ENCODE measurements at regions not wholly inside any gene's neighbourhood (a gene's known extent, or its start where the extent isn't known, plus 50 kb on each side); places are given as distances from the start of the nearest gene placed in this dataset.

GRCh38 chr1:38135625-38136414 lies 89.2 kb upstream of the POU3F1 start (continued):
- TF ChIP-seq TCF3 (CRISPR knock-in tag; IDR thresholded peaks at IDR 0.05) (no peak), TAL1 (IDR thresholded peaks at IDR 0.05) (no peak), NUFIP1 (IDR thresholded peaks at IDR 0.05; ENCODE audit: partially characterized antibody) (no peak), ZNF780A (CRISPR knock-in tag; IDR thresholded peaks at IDR 0.05) (no peak), RAD51 (IDR thresholded peaks at IDR 0.05; ENCODE audit: borderline replicate concordance, low read depth) (no peak), ZNF717 (CRISPR knock-in tag; IDR thresholded peaks at IDR 0.05) (no peak), CTBP1 (IDR thresholded peaks at IDR 0.05; ENCODE audit: borderline replicate concordance) (no peak), PHB (CRISPR knock-in tag; IDR thresholded peaks at IDR 0.05) (no peak), ZBED1 (IDR thresholded peaks at IDR 0.05) (no peak), NFXL1 (CRISPR knock-in tag; IDR thresholded peaks at IDR 0.05) (no peak)
- TF ChIP-seq, protein P1, sequence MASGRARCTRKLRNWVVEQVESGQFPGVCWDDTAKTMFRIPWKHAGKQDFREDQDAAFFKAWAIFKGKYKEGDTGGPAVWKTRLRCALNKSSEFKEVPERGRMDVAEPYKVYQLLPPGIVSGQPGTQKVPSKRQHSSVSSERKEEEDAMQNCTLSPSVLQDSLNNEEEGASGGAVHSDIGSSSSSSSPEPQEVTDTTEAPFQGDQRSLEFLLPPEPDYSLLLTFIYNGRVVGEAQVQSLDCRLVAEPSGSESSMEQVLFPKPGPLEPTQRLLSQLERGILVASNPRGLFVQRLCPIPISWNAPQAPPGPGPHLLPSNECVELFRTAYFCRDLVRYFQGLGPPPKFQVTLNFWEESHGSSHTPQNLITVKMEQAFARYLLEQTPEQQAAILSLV (tag; IDR thresholded peaks at IDR 0.05): no peak
- TF ChIP-seq, protein P2, sequence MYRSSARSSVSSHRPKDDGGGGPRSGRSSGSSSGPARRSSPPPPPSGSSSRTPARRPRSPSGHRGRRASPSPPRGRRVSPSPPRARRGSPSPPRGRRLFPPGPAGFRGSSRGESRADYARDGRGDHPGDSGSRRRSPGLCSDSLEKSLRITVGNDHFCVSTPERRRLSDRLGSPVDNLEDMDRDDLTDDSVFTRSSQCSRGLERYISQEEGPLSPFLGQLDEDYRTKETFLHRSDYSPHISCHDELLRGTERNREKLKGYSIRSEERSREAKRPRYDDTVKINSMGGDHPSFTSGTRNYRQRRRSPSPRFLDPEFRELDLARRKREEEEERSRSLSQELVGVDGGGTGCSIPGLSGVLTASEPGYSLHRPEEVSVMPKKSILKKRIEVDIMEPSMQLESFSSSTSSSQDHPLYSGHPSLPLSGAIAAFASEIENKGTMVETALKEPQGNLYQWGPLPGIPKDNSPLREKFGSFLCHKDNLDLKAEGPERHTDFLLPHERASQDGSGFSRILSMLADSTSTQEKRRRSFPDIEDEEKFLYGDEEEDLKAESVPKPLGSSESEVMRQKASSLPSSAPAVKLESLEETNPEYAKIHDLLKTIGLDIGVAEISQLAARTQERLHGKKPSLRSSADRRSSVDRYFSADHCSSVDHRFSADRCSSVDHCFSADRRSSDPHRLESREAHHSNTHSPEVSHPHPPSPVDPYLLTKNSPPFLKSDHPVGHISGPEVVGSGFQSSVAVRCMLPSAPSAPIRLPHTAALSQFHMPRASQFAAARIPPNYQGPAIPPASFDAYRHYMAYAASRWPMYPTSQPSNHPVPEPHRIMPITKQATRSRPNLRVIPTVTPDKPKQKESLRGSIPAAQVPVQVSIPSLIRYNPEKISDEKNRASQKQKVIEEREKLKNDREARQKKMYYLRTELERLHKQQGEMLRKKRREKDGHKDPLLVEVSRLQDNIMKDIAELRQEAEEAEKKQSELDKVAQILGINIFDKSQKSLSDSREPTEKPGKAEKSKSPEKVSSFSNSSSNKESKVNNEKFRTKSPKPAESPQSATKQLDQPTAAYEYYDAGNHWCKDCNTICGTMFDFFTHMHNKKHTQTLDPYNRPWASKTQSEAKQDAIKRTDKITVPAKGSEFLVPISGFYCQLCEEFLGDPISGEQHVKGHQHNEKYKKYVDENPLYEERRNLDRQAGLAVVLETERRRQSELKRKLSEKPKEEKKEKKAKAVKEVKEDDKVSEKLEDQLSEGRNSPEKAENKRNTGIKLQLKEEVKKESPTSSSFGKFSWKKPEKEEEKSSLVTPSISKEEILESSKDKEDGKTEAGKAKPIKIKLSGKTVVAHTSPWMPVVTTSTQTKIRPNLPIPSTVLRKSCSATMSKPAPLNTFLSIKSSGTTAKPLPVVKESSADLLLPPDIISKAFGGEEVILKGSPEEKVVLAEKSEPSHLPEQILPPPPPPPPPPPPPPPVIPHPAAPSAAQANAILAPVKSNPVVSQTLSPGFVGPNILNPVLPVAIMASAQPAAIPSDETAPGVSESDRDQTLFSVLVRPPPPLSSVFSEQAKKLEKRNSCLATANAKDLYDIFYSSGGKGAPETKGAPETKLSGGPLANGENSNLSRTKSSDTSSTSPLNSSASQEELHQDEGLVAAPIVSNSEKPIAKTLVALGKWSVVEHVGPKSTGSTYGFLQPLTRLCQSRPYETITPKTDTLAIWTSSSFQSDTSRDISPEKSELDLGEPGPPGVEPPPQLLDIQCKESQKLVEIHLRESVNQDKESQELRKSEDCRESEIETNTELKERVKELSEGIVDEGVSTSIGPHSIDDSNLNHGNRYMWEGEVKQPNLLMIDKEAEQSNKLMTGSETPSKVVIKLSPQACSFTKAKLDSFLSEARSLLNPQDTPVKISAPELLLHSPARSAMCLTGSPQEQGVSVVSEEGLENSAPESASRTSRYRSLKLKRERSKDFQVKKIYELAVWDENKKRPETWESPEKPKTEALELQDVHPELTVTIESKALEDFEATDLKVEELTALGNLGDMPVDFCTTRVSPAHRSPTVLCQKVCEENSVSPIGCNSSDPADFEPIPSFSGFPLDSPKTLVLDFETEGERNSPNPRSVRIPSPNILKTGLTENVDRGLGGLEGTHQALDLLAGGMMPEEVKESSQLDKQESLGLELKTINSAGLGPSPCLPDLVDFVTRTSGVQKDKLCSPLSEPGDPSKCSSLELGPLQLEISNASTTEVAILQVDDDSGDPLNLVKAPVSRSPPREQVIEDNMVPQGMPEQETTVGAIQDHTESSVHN (IDR thresholded peaks at IDR 0.05; ENCODE audit: borderline replicate concordance in 1 of 2, low read depth in 1 of 2): no peak

Measured in K562 (cell line).